Pancreas (tissue), 10 donors: ENCODE measurements at regions not wholly inside any gene's neighbourhood (a gene's known extent, or its start where the extent isn't known, plus 50 kb on each side); places are given as distances from the start of the nearest gene placed in this dataset.

Experiments
- ATAC-seq, 4 donors: fragments of 200-7000 bp; cut with Tn5 transposase; one replicate each; pipeline versions ENCODE4 v1.8.0 to v1.9.1; 2020; ENCODE audit warnings: mild to moderate bottlenecking in 4 of 4, moderate library complexity in 4 of 4
- DNase-seq, 6 donors: peaks; one replicate each; pipeline ENCODE4 v3.0.0-alpha.2; 2020
- FAIRE-seq: peaks from 2 replicates; lab custom pipeline; 2012; peaks lifted over from hg19 to GRCh38; lab: Jason Lieb, UNC
- H3K27ac ChIP-seq, 4 donors: fragments of 200-600 bp; sonication (generic); 1 replicate in 3 of 4; 2 replicates in 1 of 4; pipeline versions ENCODE4 v1.5.0 to v1.8.0; 2020
- H3K27me3 ChIP-seq, 4 donors: fragments of 200-600 bp; one replicate each; pipeline ENCODE4 v1.8.0; 2021
- H3K36me3 ChIP-seq, 3 donors: fragments of 200-600 bp; sonication (generic) in 1 of 3; one replicate each; pipeline versions ENCODE4 v1.5.0 to v1.8.0; 2020 to 2021
- H3K4me1 ChIP-seq, 3 donors: fragments of 200-600 bp; one replicate each; pipeline ENCODE4 v1.8.0; 2021
- H3K4me3 ChIP-seq, 4 donors: fragments of 200-600 bp; sonication (generic) in 2 of 4; one replicate each; pipeline versions ENCODE4 v1.5.0 to v1.8.0; 2020 to 2021
- H3K9me3 ChIP-seq, 4 donors: fragments of 200-600 bp; one replicate each; pipeline ENCODE4 v1.8.0; 2021
- WGBS, 2 donors: extraction: QIAGEN DNeasy Blood & Tissue Kit; methylation state at CpG; one replicate each; pipeline ENCODE4 v1.1.7; 2013; 5-methylcytosine and 5-hydroxymethylcytosine counted together
- intact Hi-C, 3 donors: fragments of 100-400 bp; cut with DNase I; formaldehyde crosslinking; loops; one replicate each; pipeline versions ENCODE4 v1.11.1 to v1.14.2; 2022
- TF ChIP-seq, protein P1 (sequence below), 4 donors: fragments of 200-600 bp; sonication (generic) in 3 of 4; IDR thresholded peaks; one replicate each; pipeline versions ENCODE4 v1.5.0 to v1.8.0; 2021; ENCODE audit warnings: antibody characterized with exemption in 4 of 4
- donor health status: healthy with polysubstance abuse.
- donor health status: DM: no; HTN: no; CAD: no; lungs with moderate emphysema.
- donor health status: DM: no; HTN: no; CAD: no.
- donor health status: control.
- donor health status: control.
- donor health status: Bipolar disorder and iron deficiency.
- donor health status: DM: yes; HTN: yes; CAD: no.
- donor health status: DM: no; HTN: no; CAD: no.
- donor health status: DM: no; HTN: no; CAD: no.
- donor health status: DM: yes; HTN: yes; CAD: no.

DNA sequence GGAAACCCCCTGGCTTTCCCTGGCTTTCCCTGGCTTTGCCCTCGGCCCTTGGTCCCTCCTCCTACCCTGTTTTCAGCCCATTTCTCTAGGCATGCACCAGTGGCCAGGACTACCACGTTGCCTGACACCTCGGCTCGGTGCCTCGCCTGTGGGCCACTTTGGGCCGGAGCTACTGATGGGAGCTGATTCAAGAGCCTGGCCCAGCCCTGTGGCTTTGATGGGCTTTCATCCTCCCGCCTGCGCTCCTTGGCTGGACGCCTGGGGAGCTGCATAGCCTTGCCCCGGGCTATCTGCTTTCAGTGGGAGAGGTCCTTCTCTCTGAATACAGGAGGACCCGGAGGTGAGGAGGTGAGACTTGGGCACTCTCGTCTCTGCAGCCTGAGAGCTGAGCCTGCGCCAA lies 192.7 kb upstream of the HES1 start:
- H3K9me3 ChIP-seq = no peaks in the 10 kb centered on the region
- H3K4me1 ChIP-seq = no peaks in the 10 kb centered on the region
- 82 to 94% methylated on average over 13 of the region's 13 CpGs for WGBS, 2 donors
- no peak overlapping the region for H3K4me3 ChIP-seq
- ATAC-seq (no peak), DNase-seq (no peak), FAIRE-seq (no peak)
- TF ChIP-seq, protein P1, sequence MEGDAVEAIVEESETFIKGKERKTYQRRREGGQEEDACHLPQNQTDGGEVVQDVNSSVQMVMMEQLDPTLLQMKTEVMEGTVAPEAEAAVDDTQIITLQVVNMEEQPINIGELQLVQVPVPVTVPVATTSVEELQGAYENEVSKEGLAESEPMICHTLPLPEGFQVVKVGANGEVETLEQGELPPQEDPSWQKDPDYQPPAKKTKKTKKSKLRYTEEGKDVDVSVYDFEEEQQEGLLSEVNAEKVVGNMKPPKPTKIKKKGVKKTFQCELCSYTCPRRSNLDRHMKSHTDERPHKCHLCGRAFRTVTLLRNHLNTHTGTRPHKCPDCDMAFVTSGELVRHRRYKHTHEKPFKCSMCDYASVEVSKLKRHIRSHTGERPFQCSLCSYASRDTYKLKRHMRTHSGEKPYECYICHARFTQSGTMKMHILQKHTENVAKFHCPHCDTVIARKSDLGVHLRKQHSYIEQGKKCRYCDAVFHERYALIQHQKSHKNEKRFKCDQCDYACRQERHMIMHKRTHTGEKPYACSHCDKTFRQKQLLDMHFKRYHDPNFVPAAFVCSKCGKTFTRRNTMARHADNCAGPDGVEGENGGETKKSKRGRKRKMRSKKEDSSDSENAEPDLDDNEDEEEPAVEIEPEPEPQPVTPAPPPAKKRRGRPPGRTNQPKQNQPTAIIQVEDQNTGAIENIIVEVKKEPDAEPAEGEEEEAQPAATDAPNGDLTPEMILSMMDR (IDR thresholded peaks at IDR 0.05) = no peak
- intact Hi-C loops = no loop called here
- no peaks in the 10 kb centered on the region for H3K27me3 ChIP-seq
- H3K36me3 ChIP-seq = no peaks in the 10 kb centered on the region
- H3K27ac ChIP-seq = no peak overlapping the region

DNA sequence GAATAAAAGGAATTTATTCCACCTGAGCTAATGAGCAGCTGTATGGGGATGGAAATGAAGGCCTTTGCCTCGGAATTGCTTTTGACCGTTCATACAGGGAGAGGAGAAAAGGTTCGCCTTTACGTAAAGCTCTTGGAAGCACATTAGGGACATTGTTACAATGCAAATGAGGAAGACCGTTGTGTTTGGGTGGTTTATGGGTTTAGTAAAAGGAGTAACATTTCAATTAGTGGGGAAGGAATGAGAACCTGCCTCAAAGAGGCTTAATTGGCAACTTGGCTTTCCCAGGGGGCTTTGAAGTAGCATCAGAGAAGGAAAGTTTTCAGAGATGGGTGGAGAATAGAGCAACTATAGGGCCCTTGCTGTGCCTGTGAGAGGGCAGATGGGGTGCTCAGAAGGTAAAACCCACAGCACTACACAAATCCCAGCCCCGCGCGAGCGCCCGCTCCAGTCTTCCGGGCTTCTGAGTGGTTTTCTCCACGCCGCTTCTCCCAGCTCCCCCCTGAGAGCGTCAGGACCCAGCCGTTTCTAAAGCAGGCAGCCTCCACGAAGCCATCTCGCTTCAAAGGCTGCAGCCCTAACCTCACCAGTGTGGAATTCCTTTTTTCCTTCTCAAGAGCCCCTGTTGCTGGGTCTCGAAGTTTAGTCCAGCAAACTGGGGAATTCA lies 192.0 kb upstream of the HES1 start:
- no peaks in the 10 kb centered on the region for H3K9me3 ChIP-seq
- H3K4me3 ChIP-seq = no peak overlapping the region
- FAIRE-seq = no peak
- intact Hi-C loops = no loop called here
- no peaks in the 10 kb centered on the region for H3K4me1 ChIP-seq
- H3K36me3 ChIP-seq = no peaks in the 10 kb centered on the region
- H3K27ac ChIP-seq = no peak overlapping the region
- H3K27me3 ChIP-seq = no peaks in the 10 kb centered on the region
- TF ChIP-seq, protein P1 (IDR thresholded peaks at IDR 0.05) = no peak
- WGBS, 2 donors = 93% methylated on average over 18 of the region's 18 CpGs
- DNase-seq = no peak
- no peak for ATAC-seq

DNA sequence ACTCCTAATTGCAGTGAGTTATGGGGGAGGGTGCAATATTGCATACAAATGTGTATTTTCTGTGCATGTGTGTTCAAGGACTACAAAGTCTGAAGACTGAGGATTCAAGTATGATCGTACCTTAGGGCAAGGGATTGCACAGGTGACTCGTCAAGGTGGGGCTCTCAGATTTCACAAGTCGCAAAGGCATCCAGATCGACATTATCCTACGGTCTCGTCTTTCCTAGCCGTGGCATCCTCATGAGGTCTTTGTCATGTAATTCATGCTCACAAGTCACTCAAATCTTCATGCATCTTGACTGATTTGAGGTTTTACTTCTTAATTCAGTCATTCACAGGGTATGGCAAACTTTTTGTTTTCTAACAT lies 191.4 kb upstream of the HES1 start:
- intact Hi-C loops = no loop called here
- no peaks in the 10 kb centered on the region for H3K36me3 ChIP-seq
- H3K4me3 ChIP-seq = no peak overlapping the region
- TF ChIP-seq, protein P1 (IDR thresholded peaks at IDR 0.05) = no peak
- H3K27ac ChIP-seq = no peak overlapping the region
- FAIRE-seq (no peak), ATAC-seq (no peak), DNase-seq (no peak)
- 90 to 91% methylated on average over 7 of the region's 7 CpGs for WGBS, 2 donors
- H3K4me1 ChIP-seq = no peaks in the 10 kb centered on the region
- H3K27me3 ChIP-seq = no peaks in the 10 kb centered on the region
- H3K9me3 ChIP-seq = no peaks in the 10 kb centered on the region

DNA sequence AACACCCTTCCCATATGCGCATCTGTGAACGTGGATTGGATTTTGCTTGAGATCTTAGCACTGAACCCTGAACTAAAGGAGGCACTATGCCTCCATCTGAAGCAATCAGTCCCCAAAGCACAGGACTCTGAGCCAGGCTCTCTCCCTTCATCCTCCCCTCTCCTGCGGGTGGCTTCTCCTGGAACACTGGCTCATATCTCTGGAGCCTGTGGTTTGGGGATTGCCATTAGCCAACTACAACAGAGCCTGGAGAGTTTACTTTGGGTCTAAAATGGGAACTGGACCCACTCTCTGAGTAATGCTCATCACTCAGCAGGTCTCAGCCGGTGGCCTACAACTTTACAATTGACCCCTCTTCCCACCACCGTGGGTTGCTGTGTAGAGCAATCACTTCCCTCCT lies 190.8 kb upstream of the HES1 start:
- no peak for FAIRE-seq
- Histone ChIP-seq H3K36me3 (no peaks in the 10 kb centered on the region), H3K27me3 (no peaks in the 10 kb centered on the region), H3K4me1 (no peaks in the 10 kb centered on the region), H3K4me3 (no peak overlapping the region), H3K9me3 (no peaks in the 10 kb centered on the region), H3K27ac (no peak overlapping the region)
- WGBS, 2 donors = 81 to 89% methylated on average over 5 of the region's 5 CpGs
- TF ChIP-seq, protein P1 (IDR thresholded peaks at IDR 0.05) = no peak
- intact Hi-C loops = no loop called here
- DNase-seq = no peak
- ATAC-seq = no peak

DNA sequence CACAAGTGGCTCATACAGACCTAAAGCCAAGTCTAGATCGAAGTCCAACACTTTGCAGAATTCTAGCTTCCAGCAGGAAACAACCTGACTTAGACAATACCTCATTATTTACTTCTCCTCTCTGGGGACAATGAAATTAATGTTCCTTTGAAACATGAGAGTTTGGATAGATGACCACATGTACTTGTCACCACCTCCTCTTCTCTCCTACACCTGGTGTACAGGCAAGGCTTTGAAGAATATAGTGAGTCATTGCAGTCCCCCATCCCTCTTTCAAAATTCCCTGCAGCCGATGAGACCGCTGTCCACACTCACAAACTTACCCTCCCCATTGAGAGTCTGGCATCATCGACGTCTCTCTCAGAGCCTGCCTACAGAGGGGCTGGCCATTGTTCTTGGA lies 189.0 kb upstream of the HES1 start:
- WGBS, 2 donors = 45 to 53% methylated on average over 5 of the region's 5 CpGs
- Histone ChIP-seq H3K9me3 (no peaks in the 10 kb centered on the region), H3K27me3 (no peaks in the 10 kb centered on the region), H3K4me1 (no peaks in the 10 kb centered on the region), H3K4me3 (no peak overlapping the region), H3K36me3 (no peaks in the 10 kb centered on the region), H3K27ac (peak overlapping the region in 1 of 4 donors; percentile 28)
- ATAC-seq (peak in 3 of 4 donors; percentile 50 to 65 (median 59)), FAIRE-seq (no peak), DNase-seq (no peak)
- TF ChIP-seq, protein P1 (IDR thresholded peaks at IDR 0.05) = no peak
- intact Hi-C loops = no loop called here
